ENCODE measurements at regions not wholly inside any gene's neighbourhood (a gene's known extent, or its start where the extent isn't known, plus 50 kb on each side); places are given as distances from the start of the nearest gene placed in this dataset.

- TF ChIP-seq CTCF (conservative IDR thresholded peaks at IDR 0.05; ENCODE audit: low read length) (no peak), EZH2phosphoT487 (IDR thresholded peaks at IDR 0.05; ENCODE audit: borderline replicate concordance) (no peak)
Measured at GRCh38 chrX:88655460-88655859, 91.6 kb upstream of the CPXCR1 start.

All from Loucy (cell line).